NCI-H748 (cell line): ENCODE measurements at regions not wholly inside any gene's neighbourhood (a gene's known extent, or its start where the extent isn't known, plus 50 kb on each side); places are given as distances from the start of the nearest gene placed in this dataset.
"Not testable (repeated sequence)": the region's sequence is repeated elsewhere in the genome, so short reads cannot be mapped to it uniquely, and the experiment has no call there.

Experiments used
- DNase-seq: peaks from one replicate; lab custom pipeline; 2025; ENCODE audit not compliant: unreplicated experiment; lab: John Stamatoyannopoulos, UW

- peak; percentile 42 for DNase-seq
Observed at GRCh38 chr12:25384038-25384892, 133.5 kb upstream of the KRAS start.

- no peak for DNase-seq
Observed at GRCh38 chr12:25382311-25383106, 131.8 kb upstream of the KRAS start.

GRCh38 chr12:25377469-25378177 is 126.9 kb upstream of the KRAS start:
- DNase-seq = no peak

DNA sequence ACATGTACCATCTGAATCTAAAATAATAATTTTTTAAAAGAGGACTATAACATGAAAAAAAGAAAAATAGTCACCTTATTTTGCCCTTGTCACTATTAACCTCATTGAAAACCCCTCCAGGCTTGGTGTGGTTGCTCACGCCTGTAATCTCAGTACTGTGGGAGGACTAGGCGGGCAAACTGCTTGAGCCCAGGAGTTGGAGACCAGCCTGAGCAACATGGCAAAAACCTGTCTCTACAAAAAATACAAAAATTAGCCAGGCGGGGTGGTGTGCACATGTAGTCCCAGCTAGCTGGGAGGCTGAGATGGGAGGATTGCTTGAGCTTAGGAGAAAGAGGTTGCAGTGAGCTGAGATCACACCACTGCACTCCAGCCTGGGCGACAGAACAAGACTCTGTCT is 126.3 kb upstream of the KRAS start:
- no peak for DNase-seq

DNA sequence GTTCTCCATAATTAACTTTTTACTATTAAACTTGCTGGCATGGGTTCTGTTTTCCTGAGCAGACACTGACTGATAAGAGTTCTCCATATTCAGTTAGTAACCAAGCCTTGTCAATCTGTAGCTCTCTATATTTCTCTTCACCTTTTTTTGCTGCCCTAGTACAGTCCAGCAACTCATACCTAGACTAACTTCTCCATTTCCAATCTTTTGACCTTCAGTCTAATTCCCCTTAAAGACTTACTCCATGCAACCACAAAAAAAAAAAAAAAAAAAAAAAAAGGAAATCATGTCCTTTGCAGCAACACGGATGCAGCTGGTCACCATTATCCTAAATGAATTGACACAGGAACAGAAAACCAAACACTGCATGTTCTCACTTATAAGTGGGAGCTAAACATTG is 125.7 kb upstream of the KRAS start:
- DNase-seq = peak; percentile 13

- DNase-seq = no peak
Observed at GRCh38 chr12:25372969-25373817, 122.5 kb upstream of the KRAS start.

DNA sequence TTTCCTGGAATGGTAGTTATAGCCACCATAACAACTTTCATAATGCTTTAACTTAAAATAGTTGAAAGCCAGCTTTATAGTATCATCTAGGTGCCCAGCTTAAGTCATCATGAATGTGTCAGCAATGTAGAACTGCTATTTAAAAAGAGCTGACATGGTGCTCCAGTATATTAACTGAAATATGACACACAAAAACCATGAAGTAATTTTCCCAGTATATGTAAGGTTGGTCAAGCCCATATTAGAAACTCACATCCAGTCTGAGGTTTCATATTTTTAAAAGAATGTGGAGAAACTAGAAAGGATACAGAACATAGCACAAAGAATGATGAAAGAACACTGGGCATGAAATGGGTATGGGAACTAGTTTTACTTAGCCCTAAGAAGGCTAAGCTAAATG is 121.3 kb upstream of the KRAS start:
- no peak for DNase-seq

DNA sequence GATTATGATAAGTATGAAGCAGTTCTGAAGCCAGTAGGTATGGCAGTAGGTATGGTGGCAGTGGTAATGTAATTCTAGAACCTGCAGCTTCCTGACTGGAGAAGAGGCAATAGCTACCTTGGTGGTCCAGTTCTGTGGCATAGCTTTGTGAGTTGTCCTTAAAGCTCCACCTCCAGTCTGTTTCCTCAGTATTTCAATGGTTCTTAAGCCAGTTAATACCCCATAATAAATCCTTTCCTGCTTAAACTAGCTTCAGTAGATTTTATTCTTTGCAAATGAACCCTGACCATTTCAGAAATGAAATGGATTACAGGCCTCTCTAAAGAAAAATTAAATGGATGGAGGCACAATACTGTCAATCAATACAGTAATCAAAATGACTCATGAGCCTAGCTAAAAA is 117.8 kb upstream of the KRAS start:
- DNase-seq = no peak

GRCh38 chr12:25366122-25366521 is 115.4 kb upstream of the KRAS start:
- no peak for DNase-seq

GRCh38 chr12:25365340-25365730 is 114.6 kb upstream of the KRAS start:
- DNase-seq = no peak

GRCh38 chr12:25364529-25365339 is 114.0 kb upstream of the KRAS start:
- no peak for DNase-seq

GRCh38 chr12:25362646-25363045 is 111.9 kb upstream of the KRAS start:
- DNase-seq = no peak

GRCh38 chr12:25361511-25361910 is 110.8 kb upstream of the KRAS start:
- DNase-seq = no peak

GRCh38 chr12:25357595-25357994 is 106.9 kb upstream of the KRAS start:
- no peak for DNase-seq

DNA sequence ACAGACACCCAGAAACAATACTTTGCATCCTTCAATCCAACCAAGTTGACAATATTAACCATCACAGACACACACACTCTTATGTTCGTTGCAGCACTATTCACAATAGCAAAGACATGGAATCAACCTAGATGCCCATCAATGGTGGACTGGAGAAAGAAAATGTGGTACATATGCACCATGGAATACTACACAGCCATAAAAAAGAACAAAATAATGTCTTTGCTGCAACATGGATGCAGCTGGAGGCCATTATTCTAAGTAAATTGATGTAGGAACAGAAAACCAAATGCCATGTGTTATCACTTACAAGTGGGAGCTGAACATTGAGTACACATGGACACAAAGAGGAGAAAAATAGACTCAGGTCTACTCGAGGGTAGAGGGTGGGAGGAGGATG is 102.2 kb upstream of the KRAS start:
- not testable (repeated sequence) for DNase-seq

DNA sequence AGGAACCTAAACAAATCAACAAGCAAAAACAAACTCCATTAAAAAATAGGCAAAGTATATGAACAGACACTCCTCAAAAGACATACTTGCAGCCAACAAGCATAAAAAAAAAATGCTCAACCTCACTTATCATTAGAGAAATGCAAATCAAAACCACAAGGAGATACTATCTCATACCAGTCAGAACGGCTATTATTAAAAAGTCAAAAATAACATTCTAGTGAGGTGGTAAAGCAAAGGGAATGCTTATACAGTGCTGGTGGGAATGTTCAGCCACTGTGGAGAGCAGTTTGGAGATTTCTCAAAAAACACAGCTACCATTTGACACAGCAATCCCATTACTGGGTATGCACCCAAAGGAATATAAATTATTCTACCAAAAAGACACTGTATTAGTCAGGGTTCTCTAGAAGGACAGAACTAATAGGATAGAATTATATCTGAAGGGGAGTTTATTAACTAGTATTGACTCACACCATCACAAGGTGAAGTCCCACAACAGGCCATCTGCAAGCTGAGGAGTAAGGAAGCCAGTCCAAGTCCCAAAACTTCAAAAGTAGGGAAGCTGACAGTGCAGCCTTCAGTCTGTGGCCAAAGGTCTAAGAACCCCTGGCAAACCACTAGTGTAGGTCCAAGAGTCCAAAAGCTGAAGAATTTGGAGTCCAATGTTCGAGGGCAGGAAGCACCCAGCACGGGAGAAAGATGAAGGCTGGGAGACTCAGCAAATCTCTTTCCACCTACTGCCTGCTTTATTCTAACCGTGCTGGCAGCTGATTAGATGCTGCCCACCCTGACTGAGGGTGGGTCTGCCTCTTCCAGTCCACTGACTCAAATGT is 101.6 kb upstream of the KRAS start:
- no peak for DNase-seq

GRCh38 chr12:25348593-25348895 is 97.8 kb upstream of the KRAS start:
- DNase-seq = no peak

GRCh38 chr12:25347716-25348592 is 97.2 kb upstream of the KRAS start:
- no peak for DNase-seq
